Activated T-helper 17 cell treated with anti-CD3 and anti-CD28 coated beads, Interleukin-2, amount 50 U/mL, for 72 hours (primary cell): ENCODE measurements at regions not wholly inside any gene's neighbourhood (a gene's known extent, or its start where the extent isn't known, plus 50 kb on each side); places are given as distances from the start of the nearest gene placed in this dataset.

Experiments
- ATAC-seq: fragments of 150-1000 bp; cut with Tn5 transposase; replicated peaks from 2 replicates; pipeline ENCODE4 v1.10.0; 2021; ENCODE audit warnings: mild to moderate bottlenecking, moderate library complexity
- H3K27ac Mint-ChIP-seq: one replicate; pipeline ENCODE4 v1.8.0; 2022; ENCODE audit warnings: mixed read lengths
- H3K27me3 Mint-ChIP-seq: one replicate; pipeline ENCODE4 v1.8.0; 2022; ENCODE audit warnings: mixed read lengths
- H3K36me3 Mint-ChIP-seq: one replicate; pipeline ENCODE4 v1.8.0; 2022; ENCODE audit warnings: low read depth, mild to moderate bottlenecking, mixed read lengths
- H3K4me1 Mint-ChIP-seq: one replicate; pipeline ENCODE4 v1.8.0; 2022; ENCODE audit warnings: mixed read lengths
- H3K4me3 Mint-ChIP-seq: one replicate; pipeline ENCODE4 v1.8.0; 2022; ENCODE audit warnings: mild to moderate bottlenecking, mixed read lengths
- H3K9me3 Mint-ChIP-seq: one replicate; pipeline ENCODE4 v1.8.0; 2022; ENCODE audit warnings: mixed read lengths

- ATAC-seq = no peak
- H3K36me3 Mint-ChIP-seq = no peaks in the 10 kb centered on the region
- no peak overlapping the region for H3K27ac Mint-ChIP-seq
- H3K4me1 Mint-ChIP-seq = no peaks in the 10 kb centered on the region
- no peaks in the 10 kb centered on the region for H3K9me3 Mint-ChIP-seq
- H3K4me3 Mint-ChIP-seq = no peak overlapping the region
- no peaks in the 10 kb centered on the region for H3K27me3 Mint-ChIP-seq
Observed at GRCh38 chr14:22463763-22464173, 125.3 kb downstream of the DAD1 start.

- H3K27me3 Mint-ChIP-seq = no peaks in the 10 kb centered on the region
- H3K4me1 Mint-ChIP-seq = no peaks in the 10 kb centered on the region
- no peaks in the 10 kb centered on the region for H3K36me3 Mint-ChIP-seq
- no peaks in the 10 kb centered on the region for H3K9me3 Mint-ChIP-seq
- no peak overlapping the region for H3K27ac Mint-ChIP-seq
- no peak for ATAC-seq
- H3K4me3 Mint-ChIP-seq = no peak overlapping the region
Observed at GRCh38 chr14:22462923-22463322, 126.1 kb downstream of the DAD1 start.

- ATAC-seq = no peak
- Mint-ChIP-seq H3K27ac (no peak overlapping the region), H3K36me3 (no peaks in the 10 kb centered on the region), H3K4me1 (no peaks in the 10 kb centered on the region), H3K4me3 (no peak overlapping the region), H3K9me3 (no peaks in the 10 kb centered on the region), H3K27me3 (no peaks in the 10 kb centered on the region)
Observed at GRCh38 chr14:22460461-22461195, 128.4 kb downstream of the DAD1 start.

- ATAC-seq = no peak
- Mint-ChIP-seq H3K36me3 (no peaks in the 10 kb centered on the region), H3K27ac (no peak overlapping the region), H3K4me1 (no peaks in the 10 kb centered on the region), H3K9me3 (no peaks in the 10 kb centered on the region), H3K27me3 (no peaks in the 10 kb centered on the region), H3K4me3 (no peak overlapping the region)
Observed at GRCh38 chr14:22458737-22459136, 130.3 kb downstream of the DAD1 start.

GRCh38 chr14:22456998-22457594, 131.9 kb downstream of the DAD1 start:
- no peak for ATAC-seq
- Mint-ChIP-seq H3K27ac (no peak overlapping the region), H3K9me3 (no peaks in the 10 kb centered on the region), H3K36me3 (no peaks in the 10 kb centered on the region), H3K4me1 (no peaks in the 10 kb centered on the region), H3K27me3 (no peaks in the 10 kb centered on the region), H3K4me3 (no peak overlapping the region)

GRCh38 chr14:22456421-22456820, 132.6 kb downstream of the DAD1 start:
- ATAC-seq = no peak
- H3K27me3 Mint-ChIP-seq = no peaks in the 10 kb centered on the region
- H3K27ac Mint-ChIP-seq = no peak overlapping the region
- no peak overlapping the region for H3K4me3 Mint-ChIP-seq
- H3K36me3 Mint-ChIP-seq = no peaks in the 10 kb centered on the region
- no peaks in the 10 kb centered on the region for H3K9me3 Mint-ChIP-seq
- H3K4me1 Mint-ChIP-seq = no peaks in the 10 kb centered on the region

GRCh38 chr14:22452330-22452729, 136.7 kb downstream of the DAD1 start:
- H3K27ac Mint-ChIP-seq = no peak overlapping the region
- no peaks in the 10 kb centered on the region for H3K27me3 Mint-ChIP-seq
- no peaks in the 10 kb centered on the region for H3K36me3 Mint-ChIP-seq
- no peak overlapping the region for H3K4me3 Mint-ChIP-seq
- no peaks in the 10 kb centered on the region for H3K4me1 Mint-ChIP-seq
- no peak for ATAC-seq
- H3K9me3 Mint-ChIP-seq = no peaks in the 10 kb centered on the region

GRCh38 chr14:22450266-22450665, 138.8 kb downstream of the DAD1 start:
- no peaks in the 10 kb centered on the region for H3K36me3 Mint-ChIP-seq
- no peak overlapping the region for H3K27ac Mint-ChIP-seq
- no peaks in the 10 kb centered on the region for H3K27me3 Mint-ChIP-seq
- ATAC-seq = no peak
- no peaks in the 10 kb centered on the region for H3K9me3 Mint-ChIP-seq
- no peak overlapping the region for H3K4me3 Mint-ChIP-seq
- H3K4me1 Mint-ChIP-seq = no peaks in the 10 kb centered on the region

- H3K27me3 Mint-ChIP-seq = no peaks in the 10 kb centered on the region
- no peaks in the 10 kb centered on the region for H3K9me3 Mint-ChIP-seq
- no peaks in the 10 kb centered on the region for H3K4me1 Mint-ChIP-seq
- H3K36me3 Mint-ChIP-seq = no peaks in the 10 kb centered on the region
- no peak for ATAC-seq
- no peak overlapping the region for H3K27ac Mint-ChIP-seq
- H3K4me3 Mint-ChIP-seq = no peak overlapping the region
Observed at GRCh38 chr14:22449600-22449905, 139.5 kb downstream of the DAD1 start.

GRCh38 chr14:22448905-22449599, 140.0 kb downstream of the DAD1 start:
- Mint-ChIP-seq H3K36me3 (no peaks in the 10 kb centered on the region), H3K27ac (no peak overlapping the region), H3K9me3 (no peaks in the 10 kb centered on the region), H3K4me3 (no peak overlapping the region), H3K27me3 (no peaks in the 10 kb centered on the region), H3K4me1 (no peaks in the 10 kb centered on the region)
- no peak for ATAC-seq

- H3K36me3 Mint-ChIP-seq = no peaks in the 10 kb centered on the region
- H3K9me3 Mint-ChIP-seq = no peaks in the 10 kb centered on the region
- ATAC-seq = no peak
- H3K4me3 Mint-ChIP-seq = no peak overlapping the region
- no peaks in the 10 kb centered on the region for H3K4me1 Mint-ChIP-seq
- no peaks in the 10 kb centered on the region for H3K27me3 Mint-ChIP-seq
- H3K27ac Mint-ChIP-seq = no peak overlapping the region
Observed at GRCh38 chr14:22448035-22448904, 140.8 kb downstream of the DAD1 start.

GRCh38 chr14:22438742-22439141, 150.3 kb downstream of the DAD1 start:
- no peak overlapping the region for H3K4me3 Mint-ChIP-seq
- H3K4me1 Mint-ChIP-seq = no peaks in the 10 kb centered on the region
- H3K36me3 Mint-ChIP-seq = no peaks in the 10 kb centered on the region
- H3K27ac Mint-ChIP-seq = no peak overlapping the region
- H3K27me3 Mint-ChIP-seq = no peaks in the 10 kb centered on the region
- no peak for ATAC-seq
- H3K9me3 Mint-ChIP-seq = no peaks in the 10 kb centered on the region

GRCh38 chr14:22434901-22435550, 154.0 kb downstream of the DAD1 start:
- Mint-ChIP-seq H3K36me3 (no peaks in the 10 kb centered on the region), H3K4me1 (no peaks in the 10 kb centered on the region), H3K4me3 (no peak overlapping the region), H3K9me3 (no peaks in the 10 kb centered on the region), H3K27me3 (no peaks in the 10 kb centered on the region), H3K27ac (no peak overlapping the region)
- no peak for ATAC-seq

- no peaks in the 10 kb centered on the region for H3K4me1 Mint-ChIP-seq
- H3K27me3 Mint-ChIP-seq = no peaks in the 10 kb centered on the region
- no peaks in the 10 kb centered on the region for H3K9me3 Mint-ChIP-seq
- H3K4me3 Mint-ChIP-seq = no peak overlapping the region
- no peak overlapping the region for H3K27ac Mint-ChIP-seq
- ATAC-seq = no peak
- H3K36me3 Mint-ChIP-seq = no peaks in the 10 kb centered on the region
Observed at GRCh38 chr14:22434030-22434429, 155.0 kb downstream of the DAD1 start.
